NCI-H2081 treated with DMSO at 0.1 percent for 48 hours (cell line): ENCODE measurements at regions not wholly inside any gene's neighbourhood (a gene's known extent, or its start where the extent isn't known, plus 50 kb on each side); places are given as distances from the start of the nearest gene placed in this dataset.

Experiments
- DNase-seq: peaks from one replicate; lab custom pipeline; 2025; lab: John Stamatoyannopoulos, UW

DNA sequence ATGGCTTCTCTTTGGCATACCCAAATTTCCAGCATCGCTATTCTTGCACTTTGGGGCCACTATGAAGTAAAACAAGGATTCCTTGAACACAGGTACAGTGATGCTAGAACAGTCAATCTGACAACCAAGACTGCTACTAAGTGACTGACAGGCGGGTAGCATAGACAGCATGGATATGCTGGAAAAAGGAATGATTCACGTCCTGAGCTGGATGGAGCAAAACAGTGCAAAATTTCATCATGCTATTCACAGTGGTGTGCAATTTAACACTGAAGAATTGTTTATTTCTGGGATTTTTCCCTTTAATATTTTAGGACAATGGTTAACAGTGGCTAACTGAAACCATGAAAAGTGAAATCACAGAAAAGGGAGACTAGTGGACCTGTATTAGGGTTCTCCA is 1511.2 kb upstream of the ZEB2 start:
- no peak for DNase-seq

DNA sequence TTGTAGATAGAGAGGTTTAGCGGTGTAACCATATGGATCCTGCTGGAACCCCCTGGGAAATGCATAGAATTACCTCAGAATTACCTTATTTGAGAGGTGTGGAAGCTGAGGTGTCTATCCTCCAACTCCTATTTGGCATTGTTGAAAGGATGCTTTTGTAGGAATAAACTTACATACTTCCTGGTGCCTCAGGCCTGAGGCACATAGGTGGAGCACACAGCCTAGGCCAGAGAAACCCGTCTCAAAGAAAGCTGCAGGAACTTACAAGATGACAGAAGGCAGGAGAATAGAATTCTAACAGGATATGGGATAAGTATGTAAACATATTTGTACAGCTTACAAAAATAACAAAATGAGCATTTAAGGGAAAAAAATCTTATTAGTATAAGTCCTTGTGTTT is 1507.2 kb upstream of the ZEB2 start:
- DNase-seq = no peak

DNA sequence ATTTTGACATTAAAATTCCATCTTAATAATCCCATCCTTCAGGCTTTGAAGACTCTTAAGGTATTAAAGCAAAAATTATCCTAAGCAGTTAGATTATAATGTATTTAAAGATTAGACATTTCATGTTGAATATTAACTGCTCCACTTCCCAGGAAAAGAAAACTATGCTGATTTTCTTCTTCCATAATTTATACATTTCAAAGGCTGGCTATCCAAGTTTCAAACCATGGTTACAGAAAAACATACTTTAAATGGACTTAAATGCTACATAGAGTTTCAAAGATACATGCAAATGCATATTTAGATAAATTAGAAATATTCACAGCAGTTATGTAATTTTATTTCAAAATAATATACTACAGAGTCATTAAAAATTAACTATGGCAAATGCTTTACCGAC is 1505.6 kb upstream of the ZEB2 start:
- no peak for DNase-seq

DNA sequence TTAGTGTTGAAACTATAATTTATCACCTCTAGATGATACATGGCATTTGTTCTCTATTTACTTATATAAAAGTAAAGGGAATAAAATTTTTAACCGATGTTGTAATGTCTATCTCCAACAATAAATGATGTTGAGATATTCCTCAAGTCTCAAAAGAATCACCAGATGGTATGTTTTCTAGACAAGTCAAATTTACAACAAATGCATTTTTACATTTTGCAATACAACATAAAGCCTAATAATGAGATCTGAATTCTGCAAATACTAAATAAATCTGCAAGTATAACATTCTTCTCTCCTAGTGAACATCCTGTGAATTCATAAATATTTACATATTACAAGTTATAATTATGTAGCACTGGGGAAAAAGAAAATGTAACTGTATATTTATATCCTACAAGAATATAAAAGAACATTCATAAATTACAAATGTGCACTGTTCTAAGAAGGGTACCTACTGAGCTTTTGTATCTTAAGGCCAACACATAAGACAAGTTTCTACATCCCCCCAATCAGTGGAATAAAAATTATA is 1504.4 kb upstream of the ZEB2 start:
- DNase-seq = no peak

DNA sequence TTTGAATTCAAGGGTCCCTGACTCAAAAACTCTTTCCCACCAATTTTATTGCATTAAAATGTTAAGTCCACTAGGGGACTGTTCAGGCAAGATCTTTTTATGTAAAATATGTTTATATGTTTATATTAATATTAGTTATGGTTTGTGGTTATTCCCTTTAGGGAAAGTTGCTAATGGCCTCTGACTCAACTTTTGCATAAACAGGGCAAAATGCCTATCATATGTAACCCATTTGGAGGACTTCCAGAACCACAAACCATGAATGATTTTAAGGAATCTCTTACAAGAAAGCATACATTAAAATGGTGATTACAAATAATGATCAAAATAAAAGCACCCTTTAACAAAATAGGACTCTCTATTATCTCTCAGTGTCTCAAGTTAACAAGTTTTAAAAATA is 1484.5 kb upstream of the ZEB2 start:
- DNase-seq = no peak

DNA sequence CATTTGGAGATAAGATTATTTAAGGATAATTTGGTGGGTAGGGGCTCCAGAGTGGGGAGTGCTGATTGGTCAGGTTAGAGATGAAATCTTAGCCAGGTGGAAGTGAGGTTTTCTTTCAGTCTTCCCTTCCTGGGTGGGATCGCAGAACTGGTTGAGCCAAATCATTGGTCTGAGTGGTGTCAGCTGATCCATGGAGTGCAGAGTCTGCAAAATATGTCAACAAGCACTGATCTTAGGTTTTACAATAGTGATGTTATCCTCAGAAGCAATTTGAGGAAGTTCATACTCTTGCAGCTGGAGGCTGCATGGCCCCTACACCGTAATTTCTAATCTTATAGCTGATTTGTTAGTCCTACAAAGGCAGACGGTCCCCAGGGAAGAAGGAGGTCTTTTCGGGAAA is 1483.4 kb upstream of the ZEB2 start:
- DNase-seq = no peak

DNA sequence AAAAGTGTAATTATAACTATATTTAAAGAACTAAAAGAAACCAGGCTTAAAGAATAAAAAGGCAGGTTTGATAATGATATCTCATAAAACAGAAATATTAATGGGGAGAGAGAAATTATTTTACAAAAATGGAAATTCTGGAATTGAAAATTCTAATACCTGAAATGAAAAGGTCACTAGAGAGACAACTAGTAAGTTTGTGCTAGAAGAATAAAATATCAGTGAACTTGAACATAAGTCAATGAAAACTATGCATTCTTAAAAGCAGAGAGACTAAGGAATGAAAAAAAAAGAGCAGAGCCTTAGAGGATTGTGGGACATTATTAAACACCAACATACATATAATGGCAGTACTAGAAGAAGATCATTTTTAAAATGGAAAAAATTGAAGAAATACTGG is 1475.0 kb upstream of the ZEB2 start:
- no peak for DNase-seq

DNA sequence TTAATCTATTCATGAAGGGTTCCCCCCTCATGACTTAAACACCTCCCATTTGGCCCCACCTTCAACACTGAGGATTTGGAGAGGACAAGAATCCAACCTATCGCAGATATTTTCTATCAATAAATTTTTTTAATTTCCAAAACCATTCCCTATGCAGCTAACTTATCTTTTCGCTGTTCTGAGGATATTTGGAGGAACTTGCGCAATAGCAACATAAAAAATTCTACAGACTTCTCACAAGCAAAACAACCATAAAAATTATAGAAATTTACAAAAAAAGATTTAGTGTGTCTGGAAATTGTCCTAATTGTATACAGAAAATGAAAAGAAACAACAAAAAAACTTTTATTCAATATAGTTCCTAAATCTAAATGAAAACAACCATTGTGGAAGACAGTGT is 1472.7 kb upstream of the ZEB2 start:
- no peak for DNase-seq

DNA sequence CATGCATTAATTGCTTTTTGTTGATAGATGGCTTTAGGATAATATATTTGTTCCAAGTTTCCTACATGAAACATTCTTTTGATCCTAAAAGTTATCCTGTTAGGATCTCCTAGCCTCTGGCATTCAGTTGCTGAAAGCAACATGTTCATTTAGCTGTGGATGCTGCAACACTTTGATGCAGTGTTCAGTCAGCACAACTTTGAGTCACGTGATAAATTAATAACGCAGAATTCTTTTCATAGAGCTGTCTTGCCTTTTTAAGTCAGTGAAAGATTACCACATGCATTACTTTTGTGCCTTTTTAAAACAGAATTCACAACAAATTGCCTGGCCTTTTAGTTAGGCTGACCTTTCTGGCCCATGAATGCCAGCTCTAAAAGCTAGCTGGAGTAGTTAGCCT is 1467.9 kb upstream of the ZEB2 start:
- no peak for DNase-seq

DNA sequence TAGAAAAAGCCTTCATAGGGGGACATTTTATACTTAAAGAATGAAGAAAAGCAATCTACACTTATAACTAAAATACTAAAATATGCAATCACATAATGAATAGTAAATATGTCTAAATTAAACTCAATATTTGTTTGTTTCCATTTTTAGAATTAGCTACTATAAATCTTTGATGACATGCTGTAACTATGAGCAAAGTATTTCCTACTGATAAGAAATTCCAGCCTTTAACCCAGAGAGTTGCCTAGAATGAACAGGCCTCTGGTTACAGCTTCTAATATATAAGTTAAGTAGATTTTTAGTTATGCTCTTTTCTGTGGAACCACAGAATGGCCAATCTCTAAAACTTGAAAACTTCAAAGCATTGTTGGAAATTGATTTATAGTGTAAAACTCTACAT is 1465.6 kb upstream of the ZEB2 start:
- no peak for DNase-seq

DNA sequence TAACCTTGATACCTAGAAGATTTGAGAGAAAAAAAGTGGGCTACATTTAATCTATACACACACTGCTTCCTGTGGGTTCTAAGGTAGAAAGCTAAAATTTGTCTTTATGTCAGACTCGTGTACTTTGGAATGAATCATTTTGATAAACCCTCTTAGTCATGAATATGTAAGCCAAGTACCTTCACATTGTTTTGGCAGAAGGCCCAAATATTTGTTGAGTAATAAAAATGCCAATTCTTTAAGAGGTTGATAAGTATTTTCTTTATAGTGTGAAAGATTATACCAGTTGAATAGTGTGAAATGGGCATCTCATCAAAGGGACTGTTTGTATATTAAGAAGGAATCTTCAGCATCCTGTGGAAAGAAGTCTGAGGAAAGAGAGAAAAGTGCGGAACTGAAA is 1464.7 kb upstream of the ZEB2 start:
- DNase-seq = no peak

DNA sequence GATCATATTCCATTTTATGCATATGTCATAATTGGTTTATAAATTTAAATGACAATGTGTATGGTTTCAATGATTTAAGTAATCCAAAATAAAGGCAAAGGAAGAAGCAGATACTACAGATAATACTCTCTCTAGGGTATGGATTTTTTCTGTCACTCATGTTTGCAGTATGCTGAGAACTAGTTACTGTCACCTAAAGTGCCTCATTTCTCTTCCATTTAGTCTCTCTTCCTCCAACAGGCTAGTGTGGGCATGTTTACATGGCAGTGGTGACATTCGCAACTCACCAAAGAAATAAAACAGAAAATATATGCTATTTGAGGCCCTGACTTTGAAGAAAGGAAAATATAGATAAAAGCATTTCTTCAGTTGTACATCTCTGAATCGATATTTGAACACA is 1460.4 kb upstream of the ZEB2 start:
- DNase-seq = no peak

DNA sequence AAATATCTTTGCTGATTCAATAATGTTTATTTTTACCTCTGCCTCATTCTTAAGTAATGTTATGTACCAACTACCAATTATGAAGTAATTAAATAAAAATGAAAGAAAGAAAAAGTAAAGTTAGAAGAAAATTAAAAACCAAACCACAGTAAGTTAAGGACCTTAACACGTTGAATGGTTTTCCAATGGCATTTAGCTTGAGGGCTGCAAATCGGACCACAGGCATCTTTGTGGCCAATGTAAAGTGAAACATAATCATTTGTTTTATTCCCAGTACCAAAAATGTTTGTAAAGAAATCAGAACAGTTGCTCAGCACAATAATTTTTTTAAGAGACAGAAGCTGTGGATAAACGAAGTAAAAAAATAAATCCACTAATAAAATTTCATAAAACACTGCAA is 1455.5 kb upstream of the ZEB2 start:
- no peak for DNase-seq

DNA sequence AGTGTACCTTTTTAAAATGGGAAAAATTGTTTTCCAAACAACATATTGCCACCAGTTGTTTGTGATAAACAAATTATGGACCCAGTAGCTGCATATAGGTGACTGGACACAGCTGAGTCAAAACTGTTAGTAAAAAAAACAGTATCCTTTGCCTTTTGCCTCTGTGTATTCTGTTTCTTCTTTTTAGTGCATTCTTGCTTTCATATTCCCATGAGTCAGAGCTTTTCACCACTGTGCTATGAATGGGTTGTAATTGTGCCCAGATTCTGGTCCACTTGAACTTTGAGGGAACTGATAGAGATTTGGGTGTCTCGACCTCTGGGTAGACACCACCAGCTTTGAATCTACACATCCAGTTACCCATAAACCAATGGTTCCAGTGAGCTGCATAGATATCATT is 1441.9 kb upstream of the ZEB2 start:
- DNase-seq = no peak

DNA sequence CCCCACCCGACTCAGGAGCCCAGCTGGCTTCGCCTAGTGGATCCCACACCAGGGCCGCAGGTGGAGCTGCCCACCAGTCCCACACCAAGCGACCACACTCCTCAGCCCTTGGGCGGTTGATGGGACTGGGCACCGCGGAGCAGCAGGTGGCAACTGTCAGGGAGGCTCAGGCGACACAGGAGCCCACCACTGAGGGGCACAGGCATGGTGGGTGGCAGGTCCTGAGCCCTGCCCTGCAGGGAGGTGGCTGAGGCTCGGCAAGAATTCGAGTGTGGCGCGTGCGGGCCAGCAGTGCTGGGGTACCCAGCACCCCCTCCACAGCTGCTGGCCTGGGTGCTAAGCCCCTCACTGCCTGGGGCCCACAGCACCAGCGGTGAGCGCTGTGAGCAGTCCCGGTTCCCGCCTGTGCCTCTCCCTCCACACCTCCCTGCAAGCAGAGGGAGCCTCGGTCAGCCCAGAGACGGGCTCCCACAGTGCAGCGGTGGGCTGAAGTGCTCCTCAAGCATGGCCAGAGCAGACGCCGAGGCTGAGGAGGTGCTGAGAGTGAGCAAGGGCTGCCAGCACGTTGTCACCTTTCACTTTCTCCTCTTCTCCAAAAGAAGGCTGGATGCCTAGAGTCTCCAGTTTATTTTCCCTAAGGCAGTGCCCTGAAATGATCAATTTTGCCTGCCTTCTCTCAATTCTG is 1440.7 kb upstream of the ZEB2 start:
- no peak for DNase-seq

DNA sequence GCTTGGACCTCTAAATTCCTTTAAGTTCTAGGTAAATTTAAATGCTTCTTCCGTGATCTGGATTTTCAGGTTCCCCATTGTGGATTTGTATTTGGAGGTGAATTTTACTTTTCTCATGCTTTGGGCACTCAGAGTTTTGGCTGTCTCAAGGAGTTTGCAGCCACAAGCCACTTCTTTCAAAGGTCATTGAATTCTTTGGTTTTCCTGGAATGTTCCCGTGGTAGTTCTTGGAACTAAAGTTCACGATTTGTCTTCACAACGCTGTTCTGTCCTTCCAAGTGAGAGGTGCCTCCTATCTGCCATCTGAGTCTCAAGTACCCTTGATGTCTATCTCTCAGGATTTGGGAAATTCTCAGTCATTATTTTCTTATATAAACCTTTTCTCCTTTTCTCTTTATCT is 1438.7 kb upstream of the ZEB2 start:
- no peak for DNase-seq

DNA sequence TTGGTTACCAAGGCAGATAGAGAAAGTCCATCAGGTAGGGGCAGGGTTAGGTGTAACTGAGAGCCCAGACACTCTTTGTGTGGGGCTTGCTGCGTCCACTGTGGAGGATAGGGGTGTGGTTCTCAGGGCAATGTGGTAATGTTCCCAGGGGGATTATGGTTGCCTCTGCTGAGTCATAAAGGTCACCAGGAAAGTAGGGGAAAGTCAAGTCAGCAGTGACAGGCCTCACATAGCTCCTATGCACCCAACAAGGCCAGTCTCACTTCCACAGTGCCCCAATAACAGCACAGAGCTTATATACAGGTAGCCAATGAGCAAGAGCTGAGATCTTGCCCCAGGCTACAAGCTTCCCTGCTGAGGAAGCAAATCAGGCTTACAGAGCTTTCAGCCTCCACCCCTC is 1438.0 kb upstream of the ZEB2 start:
- no peak for DNase-seq

DNA sequence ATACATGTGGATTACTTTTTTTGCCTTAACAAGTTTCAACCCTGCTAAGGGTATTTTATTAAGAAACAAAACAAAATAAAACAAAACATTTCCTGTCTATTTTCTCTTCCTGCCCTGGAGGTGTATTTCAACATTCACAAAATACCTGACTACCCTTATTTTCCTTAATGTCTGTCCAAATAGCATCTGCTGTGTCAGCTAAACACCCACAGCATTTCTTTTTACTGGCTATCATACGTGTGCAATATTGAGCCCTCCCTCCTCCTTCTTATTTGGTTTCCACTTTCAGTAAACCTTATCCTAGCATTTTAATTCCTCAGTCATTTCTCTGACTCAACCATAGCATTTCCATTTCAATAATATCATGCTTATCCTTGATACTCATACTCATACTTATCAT is 1420.0 kb upstream of the ZEB2 start:
- DNase-seq = no peak

DNA sequence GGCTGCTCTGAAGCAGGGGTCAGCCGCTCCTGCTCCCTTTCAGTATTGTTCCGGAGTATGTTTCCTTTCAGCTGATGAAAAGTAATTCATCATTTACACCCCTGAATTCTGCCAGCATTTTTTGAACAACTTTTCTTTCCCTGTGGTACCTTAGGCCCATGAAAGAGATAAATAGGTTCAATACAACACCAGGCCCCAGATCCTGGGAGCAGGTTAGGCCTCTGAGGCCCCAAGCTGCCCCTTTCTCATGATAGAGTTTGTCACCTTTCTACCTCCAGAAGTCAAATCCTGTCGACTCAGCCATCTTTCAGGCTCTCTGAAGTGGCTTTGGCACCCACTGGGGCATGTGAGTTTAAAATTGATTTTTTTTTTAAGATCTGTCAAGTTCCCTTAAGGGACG is 1415.1 kb upstream of the ZEB2 start:
- no peak for DNase-seq

DNA sequence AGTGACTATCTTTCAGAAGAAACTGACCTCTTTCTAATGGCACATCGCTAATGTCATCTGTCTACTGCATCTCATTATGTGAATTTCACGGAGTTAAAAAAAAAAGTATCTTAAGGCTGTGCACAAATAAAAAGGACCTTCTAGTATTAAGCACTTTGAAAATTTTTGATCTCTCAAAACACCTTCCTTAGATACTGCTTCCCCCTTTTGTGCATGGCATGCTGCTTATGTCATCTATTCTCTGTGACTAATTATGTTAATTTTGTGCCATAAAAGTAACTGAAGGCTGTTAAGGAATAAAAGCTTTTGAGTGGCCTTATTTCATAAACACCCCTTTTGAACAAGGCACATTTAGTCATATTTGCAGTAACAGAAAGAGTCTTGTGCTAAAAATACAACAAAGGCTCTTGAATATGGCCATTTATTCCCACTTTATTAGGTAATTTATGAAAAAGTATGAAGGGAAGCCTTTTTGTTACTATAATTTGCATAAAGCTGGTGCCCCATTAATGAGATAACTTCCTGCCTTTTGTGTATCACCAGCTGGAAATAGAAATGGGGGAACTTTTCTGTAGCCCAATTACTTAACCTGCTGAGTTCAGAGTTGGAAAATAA is 1412.0 kb upstream of the ZEB2 start:
- peak; percentile 88 for DNase-seq

DNA sequence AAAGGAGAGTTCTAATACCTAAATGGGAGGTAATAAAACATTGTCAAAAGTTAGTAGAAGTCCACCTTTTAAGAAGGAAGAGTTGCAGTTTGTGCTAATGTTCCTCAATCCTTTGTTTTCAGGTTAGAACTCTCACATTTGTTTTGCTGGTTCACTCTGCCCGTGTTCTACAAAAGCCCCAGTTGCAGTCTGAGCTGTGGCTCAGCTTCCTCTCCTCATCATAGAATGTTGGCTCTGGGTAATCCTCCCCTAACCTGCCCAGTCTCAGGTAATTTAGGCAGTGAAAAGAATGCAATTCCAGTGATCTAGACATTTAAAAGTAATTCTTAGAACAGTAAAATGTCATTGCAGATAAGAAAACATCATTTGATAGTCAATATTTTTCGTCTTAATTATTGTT is 1410.4 kb upstream of the ZEB2 start:
- DNase-seq = no peak

DNA sequence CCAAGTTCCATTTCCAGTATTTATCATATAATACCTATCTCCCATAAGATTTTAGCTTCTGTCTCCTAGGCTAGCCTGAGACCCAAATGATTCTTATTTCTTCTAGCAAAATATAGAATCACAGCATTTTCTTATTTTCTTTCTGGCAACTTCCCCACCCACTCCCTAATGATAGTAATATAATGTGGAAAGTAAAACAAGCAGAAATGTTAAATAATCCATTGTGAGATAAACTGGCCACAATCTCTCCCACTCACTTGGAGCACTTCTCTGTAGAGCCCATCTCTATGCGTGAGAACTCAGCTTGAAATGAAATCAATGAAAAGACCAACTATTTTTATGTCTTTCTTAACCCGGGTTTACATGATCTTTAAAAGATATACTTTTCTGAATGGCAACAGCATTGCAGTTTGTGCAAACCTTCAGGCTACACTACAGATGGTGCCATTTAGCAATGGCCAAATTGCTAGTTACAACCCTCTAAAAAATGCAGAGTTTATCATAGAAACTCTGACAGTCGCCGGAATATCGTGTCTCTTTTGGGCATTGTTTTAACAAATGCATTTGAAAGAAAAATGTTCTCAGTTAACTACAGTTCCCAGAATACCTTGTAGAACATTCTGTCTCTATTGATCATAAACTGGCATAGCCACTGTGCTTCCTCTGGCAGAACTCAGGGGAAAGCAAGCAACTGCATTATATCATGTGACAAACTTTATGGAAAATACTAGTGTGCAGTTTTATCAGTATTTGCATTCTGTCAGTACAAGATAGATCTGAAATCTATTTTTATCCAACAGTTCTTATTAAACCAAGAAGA is 1407.4 kb upstream of the ZEB2 start:
- no peak for DNase-seq

DNA sequence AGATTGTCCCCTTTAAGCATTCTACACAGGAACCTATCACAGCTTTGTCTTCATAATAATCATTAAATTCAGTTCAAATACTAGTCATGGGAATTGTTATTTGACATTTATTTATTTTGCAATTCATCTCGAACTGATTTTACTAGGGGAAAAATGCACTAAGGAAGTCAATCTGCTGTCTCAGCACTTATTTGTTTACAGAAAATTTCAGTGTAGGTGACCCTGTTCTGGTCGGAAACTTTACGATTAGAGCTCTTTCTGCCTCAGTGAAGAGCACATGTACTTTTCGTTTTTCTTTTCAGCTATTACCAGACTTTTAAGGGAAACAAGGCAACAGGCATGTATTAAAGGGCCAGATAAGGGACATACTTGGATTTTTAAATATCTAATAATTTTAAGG is 1405.7 kb upstream of the ZEB2 start:
- DNase-seq = no peak
